ENCODE measurements at regions not wholly inside any gene's neighbourhood (a gene's known extent, or its start where the extent isn't known, plus 50 kb on each side); places are given as distances from the start of the nearest gene placed in this dataset.

- no peak for TF ChIP-seq CTCF (IDR thresholded peaks at IDR 0.05; ENCODE audit: low read depth, low read length)
- DNase-seq (ENCODE audit: low read depth in 2 of 2) = peak; percentile 14 to 90
- H3K4me3 ChIP-seq (replicated peaks in 1 of 2; ENCODE audit: low read depth in 2 of 2, low read length in 2 of 2) = no peak overlapping the region
Measured at GRCh38 chr12:127588249-127588648, 678.7 kb upstream of the TMEM132C start.

DNA sequence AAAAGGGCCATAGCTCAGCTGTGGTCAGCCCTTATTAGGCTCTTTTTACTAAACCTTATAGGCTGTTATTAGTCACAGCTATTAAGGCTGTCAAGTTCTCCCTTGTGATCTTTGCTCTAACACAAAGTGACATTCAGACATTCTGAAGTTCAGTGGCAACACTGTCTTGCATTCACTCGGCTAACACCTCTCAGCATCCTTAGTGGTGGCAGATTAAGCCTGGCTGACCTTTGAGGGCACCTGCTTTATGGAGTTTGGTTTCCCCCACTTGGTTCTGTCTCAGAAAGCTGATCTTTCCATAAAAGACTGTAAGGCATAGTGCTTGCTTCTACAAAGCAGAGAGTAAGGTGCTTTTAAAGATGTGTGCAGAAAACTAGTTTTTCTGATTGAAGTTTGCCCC, 677.4 kb upstream of the TMEM132C start:
- DNase-seq (ENCODE audit: low read depth in 2 of 2) = no peak

GRCh38 chr12:127590868-127591267, 676.1 kb upstream of the TMEM132C start:
- no peak overlapping the region for H3K4me3 ChIP-seq (replicated peaks in 1 of 2; ENCODE audit: low read depth in 2 of 2, low read length in 2 of 2)
- TF ChIP-seq CTCF (IDR thresholded peaks at IDR 0.05; ENCODE audit: low read depth, low read length) = no peak
- DNase-seq (ENCODE audit: low read depth in 2 of 2) = no peak

More for the DNA sequence above, 677.4 kb upstream of the TMEM132C start:
- no peak for TF ChIP-seq CTCF (IDR thresholded peaks at IDR 0.05; ENCODE audit: low read depth, low read length)
- no peak overlapping the region for H3K4me3 ChIP-seq (replicated peaks in 1 of 2; ENCODE audit: low read depth in 2 of 2, low read length in 2 of 2)

- no peak for DNase-seq (ENCODE audit: low read depth in 2 of 2)
- no peak overlapping the region for H3K4me3 ChIP-seq (replicated peaks in 1 of 2; ENCODE audit: low read depth in 2 of 2, low read length in 2 of 2)
- no peak for TF ChIP-seq CTCF (IDR thresholded peaks at IDR 0.05; ENCODE audit: low read depth, low read length)
Measured at GRCh38 chr12:127592245-127592644, 674.7 kb upstream of the TMEM132C start.

- TF ChIP-seq CTCF (IDR thresholded peaks at IDR 0.05; ENCODE audit: low read depth, low read length) = no peak
- no peak for DNase-seq (ENCODE audit: low read depth in 2 of 2)
- H3K4me3 ChIP-seq (replicated peaks in 1 of 2; ENCODE audit: low read depth in 2 of 2, low read length in 2 of 2) = no peak overlapping the region
Measured at GRCh38 chr12:127594351-127594970, 672.5 kb upstream of the TMEM132C start.

DNA sequence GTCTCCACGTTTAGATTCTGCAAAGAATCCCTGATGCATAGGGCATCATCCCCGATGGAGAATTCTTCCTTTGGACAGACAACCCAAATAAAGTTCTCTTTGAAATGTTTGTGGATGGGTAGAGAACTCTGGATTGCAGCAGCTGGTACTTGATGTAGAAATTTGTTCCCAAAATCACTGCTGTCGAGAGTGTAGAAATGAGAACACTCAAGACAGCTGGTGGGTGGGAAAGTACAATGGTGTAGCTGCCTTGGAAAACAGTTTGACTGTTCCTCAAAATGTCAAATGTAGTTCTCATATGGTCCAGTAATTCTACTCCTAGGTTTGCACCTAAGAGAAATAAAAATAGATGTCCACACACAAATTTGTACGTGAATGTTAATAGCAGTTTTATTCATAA, 671.5 kb upstream of the TMEM132C start:
- H3K4me3 ChIP-seq (replicated peaks in 1 of 2; ENCODE audit: low read depth in 2 of 2, low read length in 2 of 2) = no peak overlapping the region
- no peak for DNase-seq (ENCODE audit: low read depth in 2 of 2)
- no peak for TF ChIP-seq CTCF (IDR thresholded peaks at IDR 0.05; ENCODE audit: low read depth, low read length)

DNA sequence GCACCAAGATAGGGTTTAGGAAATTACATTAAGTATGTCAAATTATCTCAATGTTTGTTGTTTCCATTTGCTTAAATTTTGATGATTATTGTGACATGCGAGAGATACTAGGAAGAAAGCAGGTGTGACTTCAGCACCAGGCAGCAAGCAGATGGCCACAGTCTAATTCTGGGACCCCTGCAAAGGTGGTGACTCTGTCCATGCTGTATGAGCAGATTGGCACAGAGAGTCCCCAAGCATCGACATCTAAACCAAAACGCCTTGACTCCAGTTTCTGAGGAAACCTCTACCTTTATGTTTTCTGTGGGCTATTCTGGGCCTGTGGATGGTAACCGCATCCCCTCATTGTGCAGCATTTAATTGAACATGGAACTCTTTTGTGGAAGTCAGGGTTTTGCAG, 670.1 kb upstream of the TMEM132C start:
- TF ChIP-seq CTCF (IDR thresholded peaks at IDR 0.05; ENCODE audit: low read depth, low read length) = no peak
- H3K4me3 ChIP-seq (replicated peaks in 1 of 2; ENCODE audit: low read depth in 2 of 2, low read length in 2 of 2) = no peak overlapping the region
- DNase-seq (ENCODE audit: low read depth in 2 of 2) = no peak

Data from cardiac fibroblast (primary cell).